WTC11 (cell line): ENCODE measurements at regions not wholly inside any gene's neighbourhood (a gene's known extent, or its start where the extent isn't known, plus 50 kb on each side); places are given as distances from the start of the nearest gene placed in this dataset.
"Not testable (repeated sequence)": the region's sequence is repeated elsewhere in the genome, so short reads cannot be mapped to it uniquely, and the experiment has no call there.

ENCODE experiments used
- MLX ChIP-seq: sonication (generic); formaldehyde crosslinking; IDR thresholded peaks from 2 replicates; pipeline ENCODE4 v1.8.1; 2023; ENCODE audit warnings: mild to moderate bottlenecking, missing genetic modification reagents, moderate library complexity
- NR3C1 ChIP-seq: sonication (generic); formaldehyde crosslinking; conservative IDR thresholded peaks from 2 replicates; pipeline ENCODE4 v1.8.1; 2023; ENCODE audit warnings: low read depth, mild to moderate bottlenecking, missing genetic modification reagents

GRCh38 chr9:42534984-42535325, 351.5 kb downstream of the SPATA31A6 start:
- TF ChIP-seq MLX (CRISPR knock-in tag); NR3C1: not testable (repeated sequence)
